ENCODE measurements at regions not wholly inside any gene's neighbourhood (a gene's known extent, or its start where the extent isn't known, plus 50 kb on each side); places are given as distances from the start of the nearest gene placed in this dataset.
"Not testable (repeated sequence)": the region's sequence is repeated elsewhere in the genome, so short reads cannot be mapped to it uniquely, and the experiment has no call there.

DNA sequence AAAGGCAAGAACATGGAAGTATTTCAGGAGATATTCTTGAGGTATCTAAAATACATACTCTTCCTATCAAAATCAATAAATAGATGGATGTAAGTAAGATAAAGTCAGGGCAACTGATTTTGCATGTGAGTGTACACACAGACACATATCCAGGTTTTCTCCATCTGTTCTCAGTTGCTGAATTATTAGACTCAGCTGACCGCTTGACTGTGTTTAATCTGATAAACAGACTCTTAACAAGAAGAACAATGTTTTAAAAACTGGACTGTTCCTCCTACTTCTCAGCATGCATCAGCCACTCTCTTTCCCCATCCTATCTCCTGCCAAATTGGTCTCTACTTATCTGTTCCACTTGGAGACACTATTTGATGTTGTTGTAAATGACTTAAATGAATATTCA, 73.5 kb downstream of the GOLGA8G start:
- peaks cover 2% of the 10 kb centered on the region for H3K4me1 Mint-ChIP-seq (ENCODE audit: low read depth)

DNA sequence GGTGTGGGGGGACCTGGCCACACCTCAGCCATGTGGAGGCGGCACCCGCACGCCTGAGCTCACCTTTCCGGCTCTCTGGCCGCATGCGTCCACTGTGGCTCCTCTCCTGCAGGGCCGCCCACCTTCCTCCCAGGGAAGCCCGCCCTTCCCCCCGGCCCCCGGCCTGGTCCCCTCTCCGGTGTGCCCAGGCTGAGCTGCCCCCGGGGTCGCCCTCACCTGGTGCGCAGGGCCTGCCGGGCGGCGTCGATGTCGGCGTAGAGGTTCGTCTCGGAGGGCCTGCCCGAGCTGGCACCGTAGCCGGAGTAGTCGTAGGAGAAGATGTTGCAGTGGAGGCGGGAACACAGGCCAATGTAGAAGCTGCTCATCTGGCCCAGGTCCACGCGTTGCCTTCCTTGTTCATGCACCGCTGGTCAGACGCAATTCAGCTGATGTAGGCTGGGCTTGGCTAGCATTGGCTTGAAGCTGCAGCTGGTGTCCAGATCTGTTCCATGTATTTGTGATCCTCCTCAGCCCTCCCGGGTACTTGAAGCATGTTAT, 75.3 kb downstream of the GOLGA8G start:
- H3K36me3 Mint-ChIP-seq (ENCODE audit: low read depth); DNase-seq; H3K4me3 Mint-ChIP-seq; H3K4me1 Mint-ChIP-seq (ENCODE audit: low read depth); intact Hi-C loops (cut with micrococcal nuclease); H3K27ac Mint-ChIP-seq; H3K9me3 Mint-ChIP-seq: not testable (repeated sequence)
- CTCF ChIA-PET: interaction anchor here (1.1 kb wide), 1 partner anchor 632 kb away, joined by 3 read pairs; no protein-coding TSS in a partner anchor
- H3K27me3 Mint-ChIP-seq (ENCODE audit: low read depth): peaks cover 15% of the 10 kb centered on the region

More for the DNA sequence above, 73.5 kb downstream of the GOLGA8G start:
- CTCF ChIA-PET: no interaction called here
- H3K27ac Mint-ChIP-seq: no peak overlapping the region
- H3K27me3 Mint-ChIP-seq (ENCODE audit: low read depth): peaks cover 15% of the 10 kb centered on the region
- H3K36me3 Mint-ChIP-seq (ENCODE audit: low read depth): no peaks in the 10 kb centered on the region
- H3K4me3 Mint-ChIP-seq: no peak overlapping the region
- no peaks in the 10 kb centered on the region for H3K9me3 Mint-ChIP-seq
- no peak for DNase-seq
- intact Hi-C loops (cut with micrococcal nuclease): no loop called here

DNA sequence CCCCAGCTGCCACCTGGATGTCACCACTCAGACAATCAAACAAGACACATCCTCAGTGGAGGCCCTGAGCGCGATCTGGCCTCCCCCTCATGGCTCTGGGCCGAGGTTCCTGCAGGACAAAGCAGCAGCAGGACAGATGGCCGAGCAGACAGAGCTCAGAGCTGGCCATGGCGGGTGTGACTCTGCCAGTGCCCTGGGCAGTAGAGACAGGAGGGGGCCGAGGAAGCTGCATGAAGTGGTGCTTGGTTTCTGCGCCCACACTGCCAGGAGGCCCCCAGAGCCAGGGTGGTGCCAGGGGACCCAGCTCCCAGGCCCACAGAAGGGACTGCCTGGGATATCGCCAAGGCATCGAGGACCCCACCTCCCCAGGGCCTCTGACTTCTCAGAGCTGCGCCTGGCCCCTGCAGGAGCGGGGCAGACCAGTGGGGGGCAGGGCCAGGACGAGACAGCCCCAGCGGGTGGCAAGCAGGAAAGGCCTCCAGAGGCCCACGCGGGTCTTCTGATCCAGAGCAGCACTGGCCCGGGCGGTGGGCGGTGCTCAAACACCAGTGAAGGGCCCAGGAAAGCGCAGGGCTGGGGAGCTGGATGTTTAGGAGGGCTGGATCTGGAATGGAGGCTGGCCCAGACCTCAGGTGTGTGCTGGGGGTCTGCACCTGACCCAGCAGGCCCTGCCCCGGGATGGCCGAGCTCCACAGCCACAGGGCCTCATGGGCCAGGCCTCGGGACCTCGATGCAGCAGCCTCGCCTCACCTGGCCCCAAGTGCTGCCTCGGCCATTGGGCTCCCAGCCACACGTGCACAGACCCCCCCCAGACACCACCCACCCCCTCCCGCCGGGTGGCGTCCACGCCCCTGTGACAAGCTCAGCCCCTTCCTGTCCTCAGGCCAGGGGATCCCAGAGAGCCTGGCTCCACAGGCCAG, 76.0 kb downstream of the GOLGA8G start:
- Mint-ChIP-seq H3K27ac (no peak overlapping the region), H3K27me3 (ENCODE audit: low read depth) (peaks cover 15% of the 10 kb centered on the region), H3K36me3 (ENCODE audit: low read depth) (no peaks in the 10 kb centered on the region), H3K4me1 (ENCODE audit: low read depth) (peaks cover 2% of the 10 kb centered on the region), H3K4me3 (no peak overlapping the region), H3K9me3 (no peaks in the 10 kb centered on the region)
- CTCF ChIA-PET: no interaction called here
- DNase-seq: no peak
- intact Hi-C loops (cut with micrococcal nuclease): no loop called here

DNA sequence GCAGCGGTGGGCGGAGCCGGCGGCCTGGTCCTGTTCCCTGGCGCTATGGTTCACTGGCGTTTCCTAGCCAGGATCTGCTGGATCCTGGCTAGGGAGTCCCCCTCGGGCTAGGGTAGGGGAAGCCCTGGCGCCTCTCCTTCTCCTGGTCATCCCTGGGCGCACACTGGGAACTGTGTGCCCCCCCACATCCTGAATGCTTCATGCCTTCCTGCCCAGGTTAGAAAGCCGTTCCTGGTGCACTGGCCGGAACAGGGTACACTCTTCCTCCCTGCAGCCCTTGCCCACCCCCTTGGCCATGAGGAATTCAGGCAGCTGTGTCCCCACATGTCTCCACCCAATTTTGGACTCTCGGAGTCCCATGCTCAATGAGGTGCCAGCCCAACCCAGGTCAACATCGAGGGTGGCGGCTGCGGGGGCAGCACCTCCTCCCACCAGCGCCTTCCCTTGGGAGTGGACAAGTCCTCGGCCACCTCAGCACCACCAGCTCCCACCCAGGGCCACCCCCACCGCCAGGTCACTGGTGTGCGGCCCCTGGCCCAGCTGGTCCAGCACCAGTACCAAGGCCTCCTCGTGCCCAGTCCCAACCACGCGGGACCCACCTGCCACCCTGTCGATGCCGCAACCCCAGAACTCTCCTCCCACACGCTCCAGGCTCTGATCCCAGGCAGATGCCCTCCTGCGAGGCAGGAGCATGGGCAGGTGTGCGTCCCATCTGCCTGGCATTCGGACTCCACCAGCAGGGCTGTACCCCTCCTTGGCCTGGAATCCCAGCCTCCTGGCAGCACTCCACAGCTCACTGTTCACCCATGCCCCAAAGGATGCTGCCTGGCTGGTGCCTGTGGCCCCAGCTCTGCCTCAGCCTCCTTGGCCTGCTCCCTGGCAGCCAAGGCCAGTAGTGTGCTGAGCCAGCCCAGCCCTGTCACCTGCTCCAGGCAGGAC, 77.0 kb downstream of the GOLGA8G start:
- H3K36me3 Mint-ChIP-seq (ENCODE audit: low read depth); H3K9me3 Mint-ChIP-seq; intact Hi-C loops (cut with micrococcal nuclease); CTCF ChIA-PET; H3K4me1 Mint-ChIP-seq (ENCODE audit: low read depth); H3K27ac Mint-ChIP-seq; H3K4me3 Mint-ChIP-seq; DNase-seq: not testable (repeated sequence)
- peaks cover 15% of the 10 kb centered on the region for H3K27me3 Mint-ChIP-seq (ENCODE audit: low read depth)

DNA sequence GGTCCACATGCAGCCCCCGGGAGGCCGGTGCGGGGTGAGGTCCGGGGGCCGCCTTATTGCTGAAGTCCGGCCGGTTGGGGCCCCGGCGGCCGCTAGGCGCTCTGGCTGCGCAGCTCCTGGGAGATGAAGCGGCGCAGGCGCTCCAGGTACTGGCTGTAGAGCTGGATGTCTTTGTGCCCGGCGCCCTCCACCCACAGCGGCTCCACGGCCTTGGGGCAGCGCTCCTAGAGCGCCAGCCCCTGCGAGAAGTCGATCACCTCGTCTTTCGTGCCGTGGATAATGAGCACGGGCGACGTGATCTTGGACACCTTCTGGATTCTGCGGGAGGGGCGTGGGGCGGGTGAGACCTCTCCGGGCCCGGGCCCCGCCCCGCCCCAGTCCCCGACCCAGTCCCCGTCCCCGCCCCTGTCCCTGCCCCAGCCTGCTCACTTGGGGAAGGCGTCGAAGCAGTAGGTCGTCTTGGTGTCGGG, 76.3 kb downstream of the GOLGA8F start:
- CTCF ChIA-PET: not testable (repeated sequence)
- H3K27me3 Mint-ChIP-seq (ENCODE audit: low read depth): peaks cover 15% of the 10 kb centered on the region

More for the DNA sequence above, 76.3 kb downstream of the GOLGA8F start:
- H3K4me1 Mint-ChIP-seq (ENCODE audit: low read depth); H3K36me3 Mint-ChIP-seq (ENCODE audit: low read depth); intact Hi-C loops (cut with micrococcal nuclease); H3K4me3 Mint-ChIP-seq; H3K27ac Mint-ChIP-seq; H3K9me3 Mint-ChIP-seq; DNase-seq: not testable (repeated sequence)
